Right atrium auricular region (tissue), 2 donors: ENCODE measurements at regions not wholly inside any gene's neighbourhood (a gene's known extent, or its start where the extent isn't known, plus 50 kb on each side); places are given as distances from the start of the nearest gene placed in this dataset.

Experiments used
- DNase-seq: peaks from one replicate; pipeline ENCODE4 v3.0.0-alpha.2; 2019; ENCODE audit warnings: low spot score
- H3K27ac ChIP-seq, 2 donors: fragments of 200-600 bp; sonication (generic); 1 replicate in 1 of 2; 2 replicates in 1 of 2; pipeline ENCODE4 v1.5.1; 2016 to 2019
- H3K27me3 ChIP-seq, 2 donors: fragments of 200-600 bp; sonication (generic); one replicate each; pipeline versions ENCODE4 v1.5.1 to v1.6.0; 2017 to 2019
- H3K36me3 ChIP-seq: fragments of 200-600 bp; sonication (generic); one replicate; pipeline ENCODE4 v1.5.1; 2016
- H3K4me1 ChIP-seq, 2 donors: fragments of 200-600 bp; sonication (generic); one replicate each; pipeline versions ENCODE4 v1.5.1 to v1.6.0; 2017 to 2019
- H3K4me3 ChIP-seq, 2 donors: fragments of 200-600 bp; sonication (generic); 1 replicate in 1 of 2; 2 replicates in 1 of 2; pipeline ENCODE4 v1.5.1; 2017 to 2019; ENCODE audit warnings: mild to moderate bottlenecking in 1 of 2, moderate library complexity in 1 of 2
- H3K9me3 ChIP-seq, 2 donors: fragments of 200-600 bp; sonication (generic); one replicate each; pipeline ENCODE4 v1.5.1; 2019
- CTCF ChIP-seq, 2 donors: fragments of 200-600 bp; sonication (generic); IDR thresholded peaks; one replicate each; pipeline ENCODE4 v1.5.1; 2019; ENCODE audit warnings: antibody characterized with exemption in 2 of 2

DNA sequence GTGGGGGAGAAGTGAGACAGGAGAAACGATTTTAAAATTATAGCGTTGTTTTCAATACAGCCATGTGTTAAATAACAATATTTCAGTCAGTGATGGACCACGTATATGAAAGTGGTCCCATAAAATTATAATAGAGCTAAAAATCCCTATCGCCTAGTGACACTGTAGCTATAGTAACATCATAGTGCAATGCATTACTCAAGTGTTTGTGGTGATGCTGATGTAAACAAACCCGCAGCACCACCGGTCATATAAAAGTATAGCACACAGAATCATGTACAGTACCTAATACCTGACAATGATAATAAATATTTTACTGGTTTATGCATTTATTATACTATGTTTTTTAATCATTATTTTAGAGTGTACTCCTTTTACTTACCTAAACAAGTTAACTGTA is 407.4 kb upstream of the SEMA6A start:
- H3K36me3 ChIP-seq: no peaks in the 10 kb centered on the region
- H3K27ac ChIP-seq: no peak overlapping the region
- H3K4me3 ChIP-seq: no peak overlapping the region
- H3K9me3 ChIP-seq: no peaks in the 10 kb centered on the region
- DNase-seq: no peak
- no peak for TF ChIP-seq CTCF (IDR thresholded peaks at IDR 0.05)
- H3K4me1 ChIP-seq: no peaks in the 10 kb centered on the region
- H3K27me3 ChIP-seq: no peaks in the 10 kb centered on the region

DNA sequence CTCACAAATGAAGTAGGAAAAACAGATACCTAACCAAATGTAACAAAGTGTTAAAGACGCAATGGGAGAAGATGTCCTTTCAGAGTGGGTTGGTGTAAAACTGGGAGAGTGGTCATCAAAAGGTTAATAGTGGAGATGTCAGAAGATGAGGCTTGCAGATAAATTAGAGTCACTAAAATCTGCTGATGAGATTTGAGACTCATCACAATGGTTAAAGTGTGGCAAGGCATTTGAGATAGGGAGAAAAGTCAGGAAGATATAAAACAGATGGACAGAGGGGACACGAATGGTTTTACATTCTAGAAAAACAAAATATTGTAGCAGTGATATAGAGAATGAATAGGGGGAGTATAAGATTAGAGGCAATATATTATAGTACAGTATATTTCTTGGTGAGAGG is 406.0 kb upstream of the SEMA6A start:
- H3K27ac ChIP-seq: no peak overlapping the region
- H3K9me3 ChIP-seq: no peaks in the 10 kb centered on the region
- DNase-seq: no peak
- no peaks in the 10 kb centered on the region for H3K27me3 ChIP-seq
- no peak for TF ChIP-seq CTCF (IDR thresholded peaks at IDR 0.05)
- no peaks in the 10 kb centered on the region for H3K4me1 ChIP-seq
- H3K36me3 ChIP-seq: no peaks in the 10 kb centered on the region
- H3K4me3 ChIP-seq: no peak overlapping the region

- peaks cover 0 to 3% of the 10 kb centered on the region in 2 donors for H3K9me3 ChIP-seq
- H3K4me3 ChIP-seq: no peak overlapping the region
- TF ChIP-seq CTCF (IDR thresholded peaks at IDR 0.05): no peak
- no peaks in the 10 kb centered on the region for H3K27me3 ChIP-seq
- H3K4me1 ChIP-seq: no peaks in the 10 kb centered on the region
- DNase-seq: no peak
- no peak overlapping the region for H3K27ac ChIP-seq
- no peaks in the 10 kb centered on the region for H3K36me3 ChIP-seq
These were observed 402.1 kb upstream of the SEMA6A start for GRCh38 chr5:116976767-116977166.

DNA sequence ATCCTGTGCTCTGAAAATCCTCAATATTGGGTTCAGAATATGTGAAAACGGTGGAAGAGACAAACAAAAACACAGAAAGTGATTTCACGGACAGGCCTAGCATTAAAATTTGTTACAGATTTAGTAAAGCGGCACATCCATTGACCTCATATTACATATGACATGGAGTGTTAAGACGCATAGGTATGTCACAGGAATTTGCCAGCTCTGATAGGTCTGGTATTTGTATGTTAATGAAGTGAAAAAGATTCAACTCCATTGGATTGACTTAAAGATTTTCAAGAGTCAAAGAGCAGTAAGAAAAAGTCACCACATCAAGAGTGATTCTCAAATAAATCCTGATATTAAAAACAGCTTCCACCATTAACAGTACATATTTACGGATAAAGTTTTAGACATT is 396.5 kb upstream of the SEMA6A start:
- H3K27me3 ChIP-seq: no peaks in the 10 kb centered on the region
- H3K36me3 ChIP-seq: no peaks in the 10 kb centered on the region
- TF ChIP-seq CTCF (IDR thresholded peaks at IDR 0.05): no peak
- H3K4me3 ChIP-seq: no peak overlapping the region
- peaks cover 0 to 3% of the 10 kb centered on the region in 2 donors for H3K9me3 ChIP-seq
- H3K27ac ChIP-seq: no peak overlapping the region
- no peak for DNase-seq
- no peaks in the 10 kb centered on the region for H3K4me1 ChIP-seq

DNA sequence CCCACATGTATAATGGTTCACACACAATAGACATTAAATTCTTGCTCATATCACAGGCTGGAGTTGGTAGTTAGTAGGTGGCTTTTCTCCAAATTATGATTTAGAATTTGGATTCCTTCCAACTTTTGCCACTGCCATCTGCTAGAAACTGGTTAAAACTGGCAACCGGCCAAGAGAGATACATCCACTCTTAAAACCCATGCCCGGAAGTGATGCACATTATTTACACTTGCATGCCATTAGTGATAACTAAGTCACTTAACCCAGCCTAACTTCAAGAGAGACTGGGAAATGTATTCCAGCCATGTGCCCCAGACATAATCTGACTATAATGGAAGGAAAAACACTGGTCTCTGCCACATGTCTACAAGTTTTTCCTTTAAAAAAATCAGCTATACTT is 395.7 kb upstream of the SEMA6A start:
- no peaks in the 10 kb centered on the region for H3K36me3 ChIP-seq
- TF ChIP-seq CTCF (IDR thresholded peaks at IDR 0.05): no peak
- no peaks in the 10 kb centered on the region for H3K4me1 ChIP-seq
- DNase-seq: no peak
- H3K4me3 ChIP-seq: no peak overlapping the region
- peaks cover 0 to 3% of the 10 kb centered on the region in 2 donors for H3K9me3 ChIP-seq
- H3K27ac ChIP-seq: no peak overlapping the region
- H3K27me3 ChIP-seq: no peaks in the 10 kb centered on the region

DNA sequence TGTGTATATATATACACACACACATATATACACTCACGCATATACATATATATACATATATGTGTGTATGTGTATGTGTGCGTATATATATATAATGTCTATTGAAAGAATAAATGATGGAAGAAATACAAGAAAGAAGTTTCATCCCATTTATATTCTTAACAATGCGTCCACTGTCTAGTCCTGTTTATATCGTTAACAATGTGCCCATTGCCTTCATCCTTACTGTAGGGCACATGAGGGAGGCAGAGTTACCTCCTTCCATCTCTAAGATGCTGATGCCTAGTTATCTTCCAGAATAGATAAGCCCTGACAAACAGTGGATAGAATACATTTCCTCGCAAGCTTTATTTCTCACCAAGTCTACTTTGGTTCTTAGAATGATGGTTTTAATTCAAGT is 389.8 kb upstream of the SEMA6A start:
- H3K4me1 ChIP-seq: no peaks in the 10 kb centered on the region
- DNase-seq: no peak
- H3K36me3 ChIP-seq: no peaks in the 10 kb centered on the region
- H3K27me3 ChIP-seq: no peaks in the 10 kb centered on the region
- H3K4me3 ChIP-seq: no peak overlapping the region
- no peak overlapping the region for H3K27ac ChIP-seq
- no peaks in the 10 kb centered on the region for H3K9me3 ChIP-seq
- TF ChIP-seq CTCF (IDR thresholded peaks at IDR 0.05): no peak
